MM.1S (cell line): ENCODE measurements at regions not wholly inside any gene's neighbourhood (a gene's known extent, or its start where the extent isn't known, plus 50 kb on each side); places are given as distances from the start of the nearest gene placed in this dataset.

Experiments used
- DNase-seq: peaks from one replicate; pipeline ENCODE4 v3.0.0-alpha.2; 2015
- H2AFZ ChIP-seq: fragments of 300-600 bp; sonication (generic); 2 replicates; pipeline ENCODE4 v1.6.0; 2016; ENCODE audit warnings: antibody characterized with exemption, low read length
- H3F3A ChIP-seq: fragments of 300-600 bp; sonication (generic); 2 replicates; pipeline ENCODE4 v1.6.1; 2016; ENCODE audit warnings: mild to moderate bottlenecking, antibody characterized with exemption, low read length, moderate library complexity, mixed read lengths; ENCODE audit not compliant: insufficient read depth
- H3K27ac ChIP-seq: fragments of 300-600 bp; sonication (generic); 2 replicates; pipeline ENCODE4 v1.5.1; 2016; ENCODE audit warnings: mild to moderate bottlenecking, low read length
- H3K27me3 ChIP-seq: fragments of 300-600 bp; sonication (generic); replicated peaks from 2 replicates; pipeline ENCODE4 v1.6.0; 2016; ENCODE audit warnings: low read length; ENCODE audit not compliant: insufficient read depth
- H3K36me3 ChIP-seq: fragments of 300-600 bp; sonication (generic); replicated peaks from 2 replicates; pipeline ENCODE4 v1.6.1; 2016; ENCODE audit warnings: mild to moderate bottlenecking, low read length, mixed read lengths; ENCODE audit not compliant: insufficient read depth
- H3K4me1 ChIP-seq: fragments of 300-600 bp; sonication (generic); 2 replicates; pipeline ENCODE4 v1.6.1; 2016; ENCODE audit warnings: low read length, mixed read lengths
- H3K4me2 ChIP-seq: fragments of 300-600 bp; sonication (generic); 2 replicates; pipeline ENCODE4 v1.6.0; 2016; ENCODE audit warnings: low read depth, low read length
- H3K4me3 ChIP-seq: fragments of 300-600 bp; sonication (generic); 2 replicates; pipeline ENCODE4 v1.5.1; 2016; ENCODE audit warnings: low read length, mixed read lengths
- H3K79me2 ChIP-seq: fragments of 300-600 bp; sonication (generic); 2 replicates; pipeline ENCODE4 v1.6.1; 2016; ENCODE audit warnings: mixed run types, low read length, mixed read lengths
- H3K9ac ChIP-seq: fragments of 300-600 bp; sonication (generic); 2 replicates; pipeline ENCODE4 v1.6.1; 2016; ENCODE audit warnings: low read length, mixed read lengths
- H3K9me2 ChIP-seq: fragments of 300-600 bp; sonication (generic); replicated peaks from 2 replicates; pipeline ENCODE4 v1.6.1; 2016; ENCODE audit warnings: mild to moderate bottlenecking, low read length, mixed read lengths; ENCODE audit not compliant: insufficient read depth
- H3K9me3 ChIP-seq: fragments of 300-600 bp; sonication (generic); replicated peaks from 2 replicates; pipeline ENCODE4 v1.6.1; 2016; ENCODE audit warnings: mild to moderate bottlenecking, low read length, mixed read lengths; ENCODE audit not compliant: insufficient read depth
- H4K20me1 ChIP-seq: fragments of 300-600 bp; sonication (generic); 2 replicates; pipeline ENCODE4 v1.6.1; 2016; ENCODE audit warnings: mild to moderate bottlenecking, low read length, moderate library complexity, mixed read lengths; ENCODE audit not compliant: insufficient read depth
- CTCF ChIP-seq: fragments of 300-600 bp; sonication (generic); IDR thresholded peaks from 2 replicates; pipeline ENCODE4 v1.5.1; 2016; ENCODE audit warnings: antibody characterized with exemption, low read length, mixed read lengths
- EZH2 ChIP-seq: fragments of 300-600 bp; sonication (generic); optimal IDR thresholded peaks from 2 replicates; pipeline ENCODE3; 2017; ENCODE audit warnings: low read depth, mild to moderate bottlenecking, antibody characterized with exemption, low read length, mixed read lengths
- EZH2phosphoT487 ChIP-seq: fragments of 300-600 bp; sonication (generic); IDR thresholded peaks from 2 replicates; pipeline ENCODE4 v1.6.1; 2018; ENCODE audit warnings: antibody characterized with exemption, low read length

- no peak for TF ChIP-seq EZH2phosphoT487
- no peak for TF ChIP-seq EZH2
- no peak for TF ChIP-seq CTCF
- no peak overlapping the region for H3K4me3 ChIP-seq
- no peak overlapping the region for H3K4me2 ChIP-seq
- no peak overlapping the region for H3K27ac ChIP-seq
- H3K9ac ChIP-seq, result no peak overlapping the region
- H3K4me1 ChIP-seq, result no peaks in the 10 kb centered on the region
- no peaks in the 10 kb centered on the region for H3K9me3 ChIP-seq
- H3K27me3 ChIP-seq, result no peaks in the 10 kb centered on the region
- H4K20me1 ChIP-seq, result no peaks in the 10 kb centered on the region
- no peaks in the 10 kb centered on the region for H3K79me2 ChIP-seq
- no peaks in the 10 kb centered on the region for H3K36me3 ChIP-seq
- no peak overlapping the region for H2AFZ ChIP-seq
- no peaks in the 10 kb centered on the region for H3K9me2 ChIP-seq
- no peak for DNase-seq
- H3F3A ChIP-seq, result no peaks in the 10 kb centered on the region
Observed at GRCh38 chr9:86854898-86855523, 92.3 kb downstream of the GAS1 start.

- H3K79me2 ChIP-seq, result no peaks in the 10 kb centered on the region
- no peak for DNase-seq
- no peaks in the 10 kb centered on the region for H3K9me2 ChIP-seq
- H4K20me1 ChIP-seq, result no peaks in the 10 kb centered on the region
- no peak overlapping the region for H3K4me2 ChIP-seq
- no peak overlapping the region for H3K27ac ChIP-seq
- TF ChIP-seq EZH2 (no peak), EZH2phosphoT487 (no peak), CTCF (no peak)
- H3K4me3 ChIP-seq, result no peak overlapping the region
- no peak overlapping the region for H2AFZ ChIP-seq
- H3K36me3 ChIP-seq, result no peaks in the 10 kb centered on the region
- no peaks in the 10 kb centered on the region for H3K27me3 ChIP-seq
- H3K9ac ChIP-seq, result no peak overlapping the region
- no peaks in the 10 kb centered on the region for H3K9me3 ChIP-seq
- no peaks in the 10 kb centered on the region for H3K4me1 ChIP-seq
- no peaks in the 10 kb centered on the region for H3F3A ChIP-seq
Observed at GRCh38 chr9:86846656-86847055, 100.7 kb downstream of the GAS1 start.

GRCh38 chr9:86843206-86843605, 104.1 kb downstream of the GAS1 start:
- Histone ChIP-seq H3K4me1 (no peaks in the 10 kb centered on the region), H3K36me3 (no peaks in the 10 kb centered on the region), H3K4me3 (no peak overlapping the region), H3K79me2 (no peaks in the 10 kb centered on the region), H3F3A (no peaks in the 10 kb centered on the region), H3K27ac (no peak overlapping the region), H3K4me2 (no peak overlapping the region), H4K20me1 (no peaks in the 10 kb centered on the region), H3K9ac (no peak overlapping the region), H3K9me3 (no peaks in the 10 kb centered on the region), H3K9me2 (no peaks in the 10 kb centered on the region), H2AFZ (no peak overlapping the region), H3K27me3 (no peaks in the 10 kb centered on the region)
- no peak for DNase-seq
- TF ChIP-seq CTCF (no peak), EZH2 (no peak), EZH2phosphoT487 (no peak)
